ENCODE measurements at regions not wholly inside any gene's neighbourhood (a gene's known extent, or its start where the extent isn't known, plus 50 kb on each side); places are given as distances from the start of the nearest gene placed in this dataset.
"Not testable (repeated sequence)": the region's sequence is repeated elsewhere in the genome, so short reads cannot be mapped to it uniquely, and the experiment has no call there.

DNA sequence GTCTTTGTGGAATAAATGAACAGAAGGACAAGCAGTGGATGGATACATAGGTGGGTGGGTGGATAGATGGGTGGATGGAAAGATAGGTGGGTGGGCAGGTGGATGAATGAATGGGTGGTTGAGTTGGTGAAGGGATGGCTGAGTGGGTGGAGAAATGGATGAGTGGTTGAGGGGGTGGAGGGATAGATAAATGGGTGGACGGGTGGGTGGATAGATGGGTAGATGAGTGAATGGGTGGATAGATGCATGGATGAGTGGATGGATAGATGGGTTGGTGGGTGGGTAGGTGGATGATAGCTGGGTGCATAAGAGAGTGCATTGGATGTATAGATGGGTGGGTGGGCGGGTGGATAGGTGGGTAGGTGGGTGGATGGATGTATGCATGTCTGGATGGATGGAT, 63.5 kb downstream of the UNC93B1 start:
- not testable (repeated sequence) for TF ChIP-seq POLR2A (IDR thresholded peaks at IDR 0.05; ENCODE audit: low read length); GATA1 (IDR thresholded peaks at IDR 0.05; ENCODE audit: low read depth, low read length)

All from erythroblast (primary cell).